ENCODE measurements at regions not wholly inside any gene's neighbourhood (a gene's known extent, or its start where the extent isn't known, plus 50 kb on each side); places are given as distances from the start of the nearest gene placed in this dataset.
A peak's percentile ranks its signal among the peaks of the same experiment; 100 is the strongest.

- no peak for TF ChIP-seq CTCF (conservative IDR thresholded peaks at IDR 0.05)
- Histone ChIP-seq H3K27me3 (ENCODE audit: control insufficient read depth, insufficient read depth, low read length, poor library complexity, severe bottlenecking) (peaks cover 5% of the 10 kb centered on the region), H3K36me3 (ENCODE audit: control insufficient read depth, insufficient read depth, low read length) (no peaks in the 10 kb centered on the region), H3K9ac (ENCODE audit: extremely low read depth, low read length, poor library complexity, severe bottlenecking) (no peak overlapping the region), H3K27ac (ENCODE audit: low read depth, low read length) (no peak overlapping the region), H3K4me3 (ENCODE audit: low read length) (no peak overlapping the region), H3K4me1 (ENCODE audit: control insufficient read depth, insufficient read depth, low read length) (peaks cover 1% of the 10 kb centered on the region), H3K9me3 (ENCODE audit: control insufficient read depth, low read length) (no peaks in the 10 kb centered on the region)
- no peak overlapping the region for H3K27ac Mint-ChIP-seq
- H3K9me3 Mint-ChIP-seq = no peaks in the 10 kb centered on the region
- H3K36me3 Mint-ChIP-seq (ENCODE audit: low read depth) = no peaks in the 10 kb centered on the region
- peaks cover 2% of the 10 kb centered on the region for H3K4me1 Mint-ChIP-seq
- WGBS, 2 experiments (ENCODE audit: insufficient coverage in 1 of 2, insufficient read length in 1 of 2) = 92 to 95% methylated on average over 11 to 14 of the region's 14 CpGs
- H3K27me3 Mint-ChIP-seq (ENCODE audit: insufficient read depth) = peaks cover 10% of the 10 kb centered on the region
- DNase-seq = peak; percentile 38
- H3K4me3 Mint-ChIP-seq = no peak overlapping the region
These were observed 76.9 kb upstream of the ST8SIA2 start for GRCh38 chr15:92316586-92317295.

GRCh38 chr15:92320012-92320699 is 73.5 kb upstream of the ST8SIA2 start:
- H3K27ac ChIP-seq (ENCODE audit: low read depth, low read length) = no peak overlapping the region
- H3K36me3 ChIP-seq (ENCODE audit: control insufficient read depth, insufficient read depth, low read length) = no peaks in the 10 kb centered on the region
- no peak for DNase-seq
- no peaks in the 10 kb centered on the region for H3K9me3 Mint-ChIP-seq
- peaks cover 10% of the 10 kb centered on the region for H3K27me3 Mint-ChIP-seq (ENCODE audit: insufficient read depth)
- H3K36me3 Mint-ChIP-seq (ENCODE audit: low read depth) = no peaks in the 10 kb centered on the region
- 89 to 92% methylated on average over 5 to 6 of the region's 6 CpGs for WGBS, 2 experiments (ENCODE audit: insufficient coverage in 1 of 2, insufficient read length in 1 of 2)
- peaks cover 5% of the 10 kb centered on the region for H3K27me3 ChIP-seq (ENCODE audit: control insufficient read depth, insufficient read depth, low read length, poor library complexity, severe bottlenecking)
- TF ChIP-seq CTCF (conservative IDR thresholded peaks at IDR 0.05) = peak; percentile 15
- H3K9me3 ChIP-seq (ENCODE audit: control insufficient read depth, low read length) = no peaks in the 10 kb centered on the region
- peaks cover 6% of the 10 kb centered on the region for H3K4me1 ChIP-seq (ENCODE audit: control insufficient read depth, insufficient read depth, low read length)
- H3K27ac Mint-ChIP-seq = no peak overlapping the region
- H3K4me3 ChIP-seq (ENCODE audit: low read length) = no peak overlapping the region
- peaks cover 3% of the 10 kb centered on the region for H3K4me1 Mint-ChIP-seq
- no peak overlapping the region for H3K9ac ChIP-seq (ENCODE audit: extremely low read depth, low read length, poor library complexity, severe bottlenecking)
- H3K4me3 Mint-ChIP-seq = no peak overlapping the region

- TF ChIP-seq CTCF (conservative IDR thresholded peaks at IDR 0.05) = no peak
- H3K36me3 ChIP-seq (ENCODE audit: control insufficient read depth, insufficient read depth, low read length) = no peaks in the 10 kb centered on the region
- no peaks in the 10 kb centered on the region for H3K9me3 ChIP-seq (ENCODE audit: control insufficient read depth, low read length)
- peaks cover 10% of the 10 kb centered on the region for H3K27me3 Mint-ChIP-seq (ENCODE audit: insufficient read depth)
- no peak overlapping the region for H3K4me3 ChIP-seq (ENCODE audit: low read length)
- H3K4me1 ChIP-seq (ENCODE audit: control insufficient read depth, insufficient read depth, low read length) = peaks cover 6% of the 10 kb centered on the region
- no peak overlapping the region for H3K27ac ChIP-seq (ENCODE audit: low read depth, low read length)
- H3K9ac ChIP-seq (ENCODE audit: extremely low read depth, low read length, poor library complexity, severe bottlenecking) = no peak overlapping the region
- H3K4me3 Mint-ChIP-seq = no peak overlapping the region
- WGBS, 2 experiments (ENCODE audit: insufficient coverage in 1 of 2, insufficient read length in 1 of 2) = 85 to 91% methylated on average over 11 to 13 of the region's 13 CpGs
- no peaks in the 10 kb centered on the region for H3K36me3 Mint-ChIP-seq (ENCODE audit: low read depth)
- peaks cover 5% of the 10 kb centered on the region for H3K27me3 ChIP-seq (ENCODE audit: control insufficient read depth, insufficient read depth, low read length, poor library complexity, severe bottlenecking)
- no peak for DNase-seq
- H3K27ac Mint-ChIP-seq = no peak overlapping the region
- H3K9me3 Mint-ChIP-seq = no peaks in the 10 kb centered on the region
- H3K4me1 Mint-ChIP-seq = peaks cover 3% of the 10 kb centered on the region
These were observed 70.9 kb upstream of the ST8SIA2 start for GRCh38 chr15:92322566-92323355.

All from endodermal cell (in vitro differentiated cells).